ENCODE measurements at regions not wholly inside any gene's neighbourhood (a gene's known extent, or its start where the extent isn't known, plus 50 kb on each side); places are given as distances from the start of the nearest gene placed in this dataset.

DNA sequence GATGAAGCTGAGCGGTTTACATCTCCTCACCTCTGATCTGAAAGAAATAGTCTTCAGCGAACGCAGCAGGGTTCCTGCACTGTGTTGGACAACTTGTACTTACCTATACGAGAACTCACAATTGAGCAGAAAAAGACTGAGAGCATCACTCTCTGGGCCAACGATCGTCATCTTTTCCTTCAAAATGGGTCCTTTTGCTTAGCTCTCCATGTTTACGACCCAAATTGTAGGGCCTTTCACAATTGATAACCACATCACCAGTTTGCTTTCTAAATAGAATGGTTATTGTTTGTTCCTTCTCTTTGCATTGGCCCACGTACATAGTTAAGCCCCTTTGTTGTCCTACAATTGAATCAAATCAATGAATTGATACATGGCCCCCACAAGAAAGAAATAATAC is 110.0 kb upstream of the DMRT1 start:
- H3K4me1 ChIP-seq (ENCODE audit: insufficient read depth): peaks cover 12% of the 10 kb centered on the region

DNA sequence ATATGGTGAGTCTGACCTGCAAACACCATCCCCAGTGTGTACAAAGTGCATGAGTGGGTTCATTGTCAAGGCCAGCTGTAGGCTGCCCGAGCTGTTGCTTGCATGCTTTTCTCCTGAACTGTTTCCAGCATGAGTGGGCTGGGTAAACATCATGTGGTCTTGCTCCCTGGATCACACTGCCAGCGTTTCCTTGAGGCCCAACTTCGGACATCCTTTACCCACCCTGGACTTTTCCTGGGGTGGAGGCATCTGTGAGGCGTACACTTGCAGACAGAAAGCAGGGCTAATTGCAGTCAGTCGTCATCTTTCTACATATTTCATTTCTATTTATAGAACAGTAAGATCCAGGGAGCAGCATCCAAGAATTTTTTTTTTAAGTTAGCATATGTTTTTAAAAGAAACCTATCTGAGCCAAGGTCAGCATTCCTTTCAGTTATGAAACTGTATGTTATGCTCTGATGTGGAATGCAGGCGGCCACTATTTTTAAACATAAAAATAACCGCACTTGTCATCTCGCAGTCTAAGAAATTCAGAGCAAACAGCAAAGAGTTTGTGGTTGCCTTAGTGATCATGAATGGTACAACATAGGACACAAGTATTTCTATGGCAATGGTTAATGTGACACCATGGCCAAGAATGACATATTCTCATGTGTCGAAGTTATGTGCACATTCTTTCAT is 106.5 kb upstream of the DMRT1 start:
- TF ChIP-seq, protein P1, sequence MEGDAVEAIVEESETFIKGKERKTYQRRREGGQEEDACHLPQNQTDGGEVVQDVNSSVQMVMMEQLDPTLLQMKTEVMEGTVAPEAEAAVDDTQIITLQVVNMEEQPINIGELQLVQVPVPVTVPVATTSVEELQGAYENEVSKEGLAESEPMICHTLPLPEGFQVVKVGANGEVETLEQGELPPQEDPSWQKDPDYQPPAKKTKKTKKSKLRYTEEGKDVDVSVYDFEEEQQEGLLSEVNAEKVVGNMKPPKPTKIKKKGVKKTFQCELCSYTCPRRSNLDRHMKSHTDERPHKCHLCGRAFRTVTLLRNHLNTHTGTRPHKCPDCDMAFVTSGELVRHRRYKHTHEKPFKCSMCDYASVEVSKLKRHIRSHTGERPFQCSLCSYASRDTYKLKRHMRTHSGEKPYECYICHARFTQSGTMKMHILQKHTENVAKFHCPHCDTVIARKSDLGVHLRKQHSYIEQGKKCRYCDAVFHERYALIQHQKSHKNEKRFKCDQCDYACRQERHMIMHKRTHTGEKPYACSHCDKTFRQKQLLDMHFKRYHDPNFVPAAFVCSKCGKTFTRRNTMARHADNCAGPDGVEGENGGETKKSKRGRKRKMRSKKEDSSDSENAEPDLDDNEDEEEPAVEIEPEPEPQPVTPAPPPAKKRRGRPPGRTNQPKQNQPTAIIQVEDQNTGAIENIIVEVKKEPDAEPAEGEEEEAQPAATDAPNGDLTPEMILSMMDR (IDR thresholded peaks at IDR 0.05): no peak
- TF ChIP-seq POLR2A (IDR thresholded peaks at IDR 0.05) (no peak), EP300 (IDR thresholded peaks at IDR 0.05) (no peak)
- H3K36me3 ChIP-seq: no peaks in the 10 kb centered on the region
- no peaks in the 10 kb centered on the region for H3K27me3 ChIP-seq
- 3 to 9% (median 4%) methylated on average over 9 of the region's 9 CpGs for WGBS, 3 donors
- no peak overlapping the region for H3K4me3 ChIP-seq
- intact Hi-C loops (cut with DNase I): no loop called here
- H3K27ac ChIP-seq: peak overlapping the region in 1 of 2 donors; percentile 2
- peak; percentile 50 to 61 (median 57) for DNase-seq
- peaks cover 12% of the 10 kb centered on the region for H3K4me1 ChIP-seq (ENCODE audit: insufficient read depth)
- H3K9me3 ChIP-seq: no peaks in the 10 kb centered on the region

More for the DNA sequence above, 110.0 kb upstream of the DMRT1 start:
- Histone ChIP-seq H3K27me3 (no peaks in the 10 kb centered on the region), H3K27ac (no peak overlapping the region), H3K36me3 (no peaks in the 10 kb centered on the region), H3K4me3 (no peak overlapping the region), H3K9me3 (no peaks in the 10 kb centered on the region)
- TF ChIP-seq, protein P1 (IDR thresholded peaks at IDR 0.05): no peak
- TF ChIP-seq EP300 (IDR thresholded peaks at IDR 0.05): no peak
- no peak for TF ChIP-seq POLR2A (IDR thresholded peaks at IDR 0.05)
- 96 to 97% (median 96%) methylated on average over 8 of the region's 8 CpGs for WGBS, 3 donors
- DNase-seq: no peak
- intact Hi-C loops (cut with DNase I): no loop called here

DNA sequence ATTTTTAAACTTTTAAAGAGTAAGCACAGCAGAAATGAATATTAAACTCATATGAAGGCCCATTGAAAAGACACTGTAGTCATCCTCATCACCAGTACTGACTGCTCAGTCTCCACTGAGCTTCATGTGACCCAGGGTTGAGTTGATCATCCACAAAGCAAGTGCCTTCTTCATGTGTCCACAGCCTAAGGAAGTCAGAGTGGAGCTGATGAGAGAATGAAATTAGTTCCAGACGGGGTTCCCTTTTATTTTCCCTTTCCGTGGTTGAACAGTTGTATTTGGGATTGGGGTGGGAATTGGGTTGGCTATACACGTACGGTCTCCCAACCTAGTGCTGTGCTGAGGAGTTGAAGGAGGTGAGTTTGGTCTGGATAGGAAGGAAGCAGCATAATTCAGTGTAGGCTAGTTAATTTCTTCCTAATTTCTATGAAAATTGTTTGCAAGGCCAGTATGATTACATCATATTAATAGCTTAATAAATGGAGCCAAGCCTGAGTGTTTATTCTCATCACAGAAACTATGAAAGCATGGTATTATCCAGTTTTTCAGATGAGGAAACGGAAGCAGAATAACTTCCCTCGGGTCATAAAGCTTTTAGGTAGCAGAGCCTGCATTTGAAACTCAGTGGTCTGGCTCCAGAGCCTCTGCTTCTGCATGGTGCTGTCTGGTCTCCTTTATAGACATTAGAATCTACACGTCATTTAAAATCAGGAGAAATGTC is 103.9 kb upstream of the DMRT1 start:
- TF ChIP-seq POLR2A (IDR thresholded peaks at IDR 0.05): no peak
- DNase-seq: no peak
- Histone ChIP-seq H3K27me3 (no peaks in the 10 kb centered on the region), H3K9me3 (no peaks in the 10 kb centered on the region), H3K36me3 (no peaks in the 10 kb centered on the region), H3K27ac (no peak overlapping the region), H3K4me3 (no peak overlapping the region), H3K4me1 (ENCODE audit: insufficient read depth) (peaks cover 12% of the 10 kb centered on the region)
- intact Hi-C loops (cut with DNase I): no loop called here
- 65 to 79% (median 67%) methylated on average over 7 of the region's 7 CpGs for WGBS, 3 donors

DNA sequence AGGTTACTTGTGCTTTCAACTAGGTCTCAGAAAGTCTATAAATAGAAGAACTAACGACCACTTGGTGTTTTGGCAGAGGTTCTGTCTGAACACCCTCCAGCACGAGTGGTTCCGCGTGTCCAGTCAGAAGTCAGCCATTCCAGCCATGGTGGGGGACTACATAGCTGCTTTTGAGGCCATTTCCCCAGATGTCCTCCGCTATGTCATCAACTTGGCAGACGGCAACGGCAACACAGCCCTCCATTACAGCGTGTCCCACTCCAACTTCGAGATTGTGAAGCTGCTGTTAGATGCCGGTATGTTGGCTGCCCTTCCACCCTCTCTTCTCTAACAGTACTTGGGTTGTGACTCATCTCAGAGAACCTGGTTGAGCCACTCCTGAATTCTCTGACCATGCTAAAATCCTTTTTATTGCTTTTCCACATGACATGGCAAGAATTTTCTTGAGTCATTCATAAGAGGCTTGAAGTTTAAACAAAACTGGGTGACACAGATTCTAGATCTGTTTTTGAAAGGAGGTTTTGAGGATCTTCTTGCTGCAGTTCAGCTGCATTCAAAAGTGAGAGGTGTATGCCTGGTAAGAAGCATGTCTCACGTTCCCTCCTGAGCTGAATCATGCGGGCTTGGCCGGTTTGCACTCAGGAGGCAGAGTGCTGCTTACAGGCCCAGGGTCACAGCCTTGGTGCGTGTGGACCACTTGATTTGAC is 103.1 kb upstream of the DMRT1 start:
- DNase-seq: peak in 2 of 5 donors; percentile 29 to 40
- WGBS, 3 donors: 52 to 71% (median 60%) methylated on average over 14 of the region's 14 CpGs
- Histone ChIP-seq H3K27me3 (no peaks in the 10 kb centered on the region), H3K36me3 (no peaks in the 10 kb centered on the region), H3K4me3 (no peak overlapping the region), H3K4me1 (ENCODE audit: insufficient read depth) (peaks cover 16% of the 10 kb centered on the region), H3K9me3 (no peaks in the 10 kb centered on the region), H3K27ac (no peak overlapping the region)
- intact Hi-C loops (cut with DNase I): no loop called here
- no peak for TF ChIP-seq POLR2A (IDR thresholded peaks at IDR 0.05)
- TF ChIP-seq, protein P1 (IDR thresholded peaks at IDR 0.05): no peak
- no peak for TF ChIP-seq EP300 (IDR thresholded peaks at IDR 0.05)
